HEK293 (cell line): ENCODE measurements at regions not wholly inside any gene's neighbourhood (a gene's known extent, or its start where the extent isn't known, plus 50 kb on each side); places are given as distances from the start of the nearest gene placed in this dataset.

ENCODE experiments used
- CTCF ChIA-PET: fragments of 350-600 bp; formaldehyde crosslinking; extraction: SDS; loops from one replicate; lab custom pipeline; 2021; ENCODE audit warnings: antibody characterized with exemption; lab: Yijun Ruan, JAX
- POLR2A ChIA-PET: fragments of 300-600 bp; formaldehyde crosslinking; extraction: SDS; loops from one replicate; lab custom pipeline; 2020; ENCODE audit warnings: antibody characterized with exemption, inconsistent platforms; lab: Yijun Ruan, JAX
- H3K27ac ChIP-seq: fragments of 200-500 bp; sonication (Bioruptor generic); 2 replicates; pipeline ENCODE4 v1.5.1; 2014; ENCODE audit warnings: low read depth, low read length, control low read depth, inconsistent platforms; ENCODE audit errors: extremely low read depth
- H3K36me3 ChIP-seq, 2 experiments: fragments of 200-500 bp in 1 of 2; sonication (Bioruptor generic) in 1 of 2; 1 replicate in 1 of 2; 2 replicates in 1 of 2; pipeline ENCODE4 v1.5.1; 2014 to 2017; ENCODE audit warnings: inconsistent platforms in 2 of 2, low read length in 2 of 2; ENCODE audit not compliant: control insufficient read depth in 2 of 2, insufficient read depth in 1 of 2
- H3K4me1 ChIP-seq: fragments of 200-500 bp; sonication (Bioruptor generic); 2 replicates; pipeline ENCODE4 v1.5.1; 2014; ENCODE audit warnings: mild to moderate bottlenecking, low read length, inconsistent platforms; ENCODE audit not compliant: control insufficient read depth, insufficient read depth
- H3K4me3 ChIP-seq: 2 replicates; pipeline ENCODE4 v1.5.1; 2011; ENCODE audit warnings: low read depth, mild to moderate bottlenecking, control low read depth, low read length, moderate library complexity
- H3K9me3 ChIP-seq: fragments of 200-500 bp; sonication (Bioruptor generic); 2 replicates; pipeline ENCODE4 v1.5.1; 2014; ENCODE audit warnings: low read depth, low read length, inconsistent platforms; ENCODE audit not compliant: control insufficient read depth, insufficient read depth
- GFI1B ChIP-seq: fragments of 450-650 bp; formaldehyde crosslinking; IDR thresholded peaks from 2 replicates; pipeline ENCODE4 v1.5.1; 2016; ENCODE audit warnings: missing biosample characterization, missing genetic modification characterization
- GLIS1 ChIP-seq: fragments of 450-650 bp; formaldehyde crosslinking; IDR thresholded peaks from 2 replicates; pipeline ENCODE4 v1.5.1; 2016; ENCODE audit warnings: missing biosample characterization, missing genetic modification characterization
- HOXC10 ChIP-seq: sonication (generic); formaldehyde crosslinking; IDR thresholded peaks from 2 replicates; pipeline ENCODE4 v1.8.1; 2023; ENCODE audit warnings: mild to moderate bottlenecking, missing genetic modification reagents
- KLF17 ChIP-seq: fragments of 450-650 bp; formaldehyde crosslinking; IDR thresholded peaks from 2 replicates; pipeline ENCODE4 v1.5.1; 2016; ENCODE audit warnings: missing biosample characterization, missing genetic modification characterization
- KLF7 ChIP-seq: fragments of 450-650 bp; formaldehyde crosslinking; IDR thresholded peaks from 2 replicates; pipeline ENCODE4 v1.5.1; 2016; ENCODE audit warnings: missing biosample characterization, missing genetic modification characterization, borderline replicate concordance
- KLF9 ChIP-seq: fragments of 450-650 bp; formaldehyde crosslinking; IDR thresholded peaks from 2 replicates; pipeline ENCODE4 v1.5.1; 2016; ENCODE audit warnings: missing biosample characterization, missing genetic modification characterization, low read depth
- OSR2 ChIP-seq: fragments of 450-650 bp; formaldehyde crosslinking; IDR thresholded peaks from 2 replicates; pipeline ENCODE4 v1.5.1; 2016; ENCODE audit warnings: missing biosample characterization, missing genetic modification characterization
- PRDM1 ChIP-seq: fragments of 450-650 bp; formaldehyde crosslinking; IDR thresholded peaks from 2 replicates; pipeline ENCODE4; 2016; ENCODE audit warnings: missing biosample characterization, missing genetic modification characterization
- PRDM2 ChIP-seq: fragments of 450-650 bp; formaldehyde crosslinking; IDR thresholded peaks from 2 replicates; pipeline ENCODE4 v1.5.1; 2016; ENCODE audit warnings: missing biosample characterization, missing genetic modification characterization, borderline replicate concordance
- PRDM4 ChIP-seq: fragments of 450-650 bp; formaldehyde crosslinking; IDR thresholded peaks from 2 replicates; pipeline ENCODE4 v1.5.1; 2017; ENCODE audit warnings: missing biosample characterization, missing genetic modification characterization
- ZNF19 ChIP-seq: fragments of 450-650 bp; formaldehyde crosslinking; IDR thresholded peaks from 2 replicates; pipeline ENCODE4; 2016; ENCODE audit warnings: missing biosample characterization, missing genetic modification characterization, low read depth
- ZNF324 ChIP-seq: fragments of 450-650 bp; formaldehyde crosslinking; IDR thresholded peaks from 2 replicates; pipeline ENCODE4 v1.5.1; 2016; ENCODE audit warnings: missing biosample characterization, missing genetic modification characterization
- ZNF391 ChIP-seq: fragments of 450-650 bp; formaldehyde crosslinking; IDR thresholded peaks from 2 replicates; pipeline ENCODE4 v1.5.1; 2016; ENCODE audit warnings: low read depth, missing biosample characterization, missing genetic modification characterization, borderline replicate concordance
- ZNF398 ChIP-seq: fragments of 450-650 bp; formaldehyde crosslinking; IDR thresholded peaks from 2 replicates; pipeline ENCODE4 v1.5.1; 2017; ENCODE audit warnings: missing biosample characterization, missing genetic modification characterization
- ZNF423 ChIP-seq: fragments of 450-650 bp; formaldehyde crosslinking; IDR thresholded peaks from 2 replicates; pipeline ENCODE4 v1.5.1; 2016; ENCODE audit warnings: missing biosample characterization, missing genetic modification characterization
- ZNF449 ChIP-seq: fragments of 450-650 bp; formaldehyde crosslinking; IDR thresholded peaks from 2 replicates; pipeline ENCODE4 v1.5.1; 2017; ENCODE audit warnings: missing biosample characterization, mild to moderate bottlenecking, missing genetic modification characterization, moderate library complexity
- ZNF514 ChIP-seq: fragments of 450-650 bp; formaldehyde crosslinking; IDR thresholded peaks from 2 replicates; pipeline ENCODE4 v1.5.1; 2016; ENCODE audit warnings: missing biosample characterization, missing genetic modification characterization
- ZNF548 ChIP-seq: fragments of 450-650 bp; formaldehyde crosslinking; IDR thresholded peaks from 2 replicates; pipeline ENCODE4 v1.5.1; 2016; ENCODE audit warnings: missing biosample characterization, missing genetic modification characterization
- ZNF596 ChIP-seq: fragments of 450-650 bp; IDR thresholded peaks from 2 replicates; pipeline ENCODE4 v1.5.0; 2018; ENCODE audit warnings: missing biosample characterization, mild to moderate bottlenecking, missing genetic modification characterization, moderate library complexity
- ZNF704 ChIP-seq: fragments of 450-650 bp; formaldehyde crosslinking; IDR thresholded peaks from 2 replicates; pipeline ENCODE4 v1.5.1; 2016; ENCODE audit warnings: missing biosample characterization, missing genetic modification characterization
- ZNF785 ChIP-seq: fragments of 450-650 bp; formaldehyde crosslinking; IDR thresholded peaks from 2 replicates; pipeline ENCODE4 v1.5.1; 2016; ENCODE audit warnings: missing biosample characterization, missing genetic modification characterization

GRCh38 chr10:58896229-58896628 is 280.2 kb upstream of the PHYHIPL start (continued):
- no peak for TF ChIP-seq ZNF704
- no peak for TF ChIP-seq ZNF596 (tag by site-specific recombination)
- TF ChIP-seq ZNF19 (tag by site-specific recombination), result no peak
- no peak for TF ChIP-seq ZNF398 (tag by site-specific recombination)
- TF ChIP-seq ZNF785 (tag by site-specific recombination), result no peak
- TF ChIP-seq PRDM1 (tag by site-specific recombination), result no peak
- no peak for TF ChIP-seq PRDM2

GRCh38 chr10:58897236-58897635 is 279.2 kb upstream of the PHYHIPL start:
- no peak for TF ChIP-seq KLF7 (tag by site-specific recombination)
- no peaks in the 10 kb centered on the region for H3K4me1 ChIP-seq
- no peak overlapping the region for H3K27ac ChIP-seq
- ChIA-PET POLR2A (no interaction called here), CTCF (no interaction called here)
- H3K36me3 ChIP-seq, result no peaks in the 10 kb centered on the region
- no peak overlapping the region for H3K4me3 ChIP-seq
- no peaks in the 10 kb centered on the region for H3K9me3 ChIP-seq

GRCh38 chr10:58897708-58898107 is 278.7 kb upstream of the PHYHIPL start:
- CTCF ChIA-PET, result no interaction called here
- no peak overlapping the region for H3K4me3 ChIP-seq
- H3K9me3 ChIP-seq, result no peaks in the 10 kb centered on the region
- no peak overlapping the region for H3K27ac ChIP-seq
- POLR2A ChIA-PET, result no interaction called here
- H3K4me1 ChIP-seq, result no peaks in the 10 kb centered on the region
- H3K36me3 ChIP-seq, result no peaks in the 10 kb centered on the region
- TF ChIP-seq ZNF423 (tag by site-specific recombination), result no peak
- no peak for TF ChIP-seq KLF17
- TF ChIP-seq ZNF391 (tag by site-specific recombination), result no peak
- TF ChIP-seq ZNF514 (tag by site-specific recombination), result no peak
- no peak for TF ChIP-seq ZNF324 (tag by site-specific recombination)
- TF ChIP-seq HOXC10 (CRISPR knock-in tag), result no peak
- no peak for TF ChIP-seq GFI1B (tag by site-specific recombination)
- no peak for TF ChIP-seq ZNF548 (tag by site-specific recombination)
- TF ChIP-seq PRDM4 (tag by site-specific recombination), result no peak
- no peak for TF ChIP-seq ZNF449 (tag by site-specific recombination)
- no peak for TF ChIP-seq KLF9 (tag by site-specific recombination)
- no peak for TF ChIP-seq GLIS1 (tag by site-specific recombination)
- TF ChIP-seq OSR2 (tag by site-specific recombination), result no peak
